GM23338 (cell line): ENCODE measurements at regions not wholly inside any gene's neighbourhood (a gene's known extent, or its start where the extent isn't known, plus 50 kb on each side); places are given as distances from the start of the nearest gene placed in this dataset.

ENCODE experiments used
- CTCF ChIP-seq, 2 experiments: fragments of 200-600 bp in 1 of 2; sonication (generic) in 1 of 2; conservative IDR thresholded peaks; 2 replicates each; pipeline versions ENCODE4 v1.5.1 to v1.6.1; 2016 to 2017; ENCODE audit warnings: antibody characterized with exemption in 2 of 2, low read depth in 2 of 2, mild to moderate bottlenecking in 2 of 2, moderate library complexity in 1 of 2
- EZH2 ChIP-seq: fragments of 200-600 bp; sonication (generic); IDR thresholded peaks from one replicate; pipeline ENCODE4 v1.8.0; 2017; ENCODE audit warnings: antibody characterized with exemption, mild to moderate bottlenecking, low read depth; ENCODE audit not compliant: unreplicated experiment
- POLR2AphosphoS5 ChIP-seq: IDR thresholded peaks from 2 replicates; pipeline ENCODE4 v1.6.1; 2016; ENCODE audit warnings: antibody characterized with exemption, low read depth
- REST ChIP-seq: IDR thresholded peaks from one replicate; pipeline ENCODE4 v1.6.1; 2018; ENCODE audit warnings: antibody characterized with exemption; ENCODE audit not compliant: unreplicated experiment
- ZNF331 ChIP-seq: fragments of 250-450 bp; sonication (Bioruptor Pico); IDR thresholded peaks from 2 replicates; pipeline ENCODE4 v1.5.0; 2020; ENCODE audit warnings: low read depth, mild to moderate bottlenecking, moderate library complexity

DNA sequence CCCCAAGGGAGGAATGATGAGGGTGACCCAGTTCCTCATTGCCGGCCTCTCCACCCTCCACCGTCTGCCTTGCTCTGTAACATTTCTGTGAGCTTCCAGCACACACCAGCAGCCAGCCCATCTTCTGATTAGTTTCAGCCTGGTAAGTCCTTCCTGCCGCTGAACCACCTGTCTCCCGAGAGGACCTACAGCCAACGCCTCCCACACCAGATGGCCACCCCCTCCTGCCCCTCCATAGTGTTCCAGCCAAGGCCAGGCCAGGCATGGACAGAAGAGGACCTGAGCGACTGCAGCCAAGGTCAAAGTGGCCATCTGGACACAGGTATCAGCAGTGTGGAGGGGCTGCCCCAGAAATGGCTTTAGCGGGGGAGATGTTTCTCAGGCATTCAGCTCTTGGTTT lies 170.7 kb upstream of the CTBP2 start:
- TF ChIP-seq CTCF (conservative IDR thresholded peaks at IDR 0.05; ENCODE audit: low read depth in 2 of 2), result no peak
- TF ChIP-seq POLR2AphosphoS5, result no peak
- TF ChIP-seq EZH2, result no peak
- no peak for TF ChIP-seq REST
- no peak for TF ChIP-seq ZNF331 (CRISPR knock-in tag)
